ENCODE measurements at regions not wholly inside any gene's neighbourhood (a gene's known extent, or its start where the extent isn't known, plus 50 kb on each side); places are given as distances from the start of the nearest gene placed in this dataset.
A peak's percentile ranks its signal among the peaks of the same experiment; 100 is the strongest.

- Histone ChIP-seq H3K36me3 (ENCODE audit: insufficient read depth) (no peaks in the 10 kb centered on the region), H3K9ac (no peak overlapping the region), H3K27ac (no peak overlapping the region), H2AFZ (ENCODE audit: low read depth) (no peak overlapping the region), H3K4me1 (ENCODE audit: low read depth, poor library complexity, severe bottlenecking) (peaks cover 8% of the 10 kb centered on the region), H3K4me3 (IDR thresholded peaks at IDR 0.05; ENCODE audit: insufficient read depth, low read depth, low read length) (no peak overlapping the region), H4K20me1 (ENCODE audit: insufficient read depth) (no peaks in the 10 kb centered on the region), H3K79me2 (ENCODE audit: insufficient read depth, low read depth) (no peaks in the 10 kb centered on the region), H3K27me3 (ENCODE audit: insufficient read depth, low read depth) (no peaks in the 10 kb centered on the region), H3K4me2 (no peak overlapping the region)
- no peak for TF ChIP-seq CTCF (conservative IDR thresholded peaks at IDR 0.05; ENCODE audit: low read depth, low read length)
Observed at GRCh38 chr18:67219821-67220220, 296.7 kb downstream of the DSEL start.

- Histone ChIP-seq H3K4me1 (ENCODE audit: low read depth, poor library complexity, severe bottlenecking) (peaks cover 8% of the 10 kb centered on the region), H2AFZ (ENCODE audit: low read depth) (no peak overlapping the region), H3K27me3 (ENCODE audit: insufficient read depth, low read depth) (no peaks in the 10 kb centered on the region), H3K27ac (no peak overlapping the region), H3K9ac (no peak overlapping the region), H3K4me2 (no peak overlapping the region), H3K4me3 (IDR thresholded peaks at IDR 0.05; ENCODE audit: insufficient read depth, low read depth, low read length) (no peak overlapping the region), H3K79me2 (ENCODE audit: insufficient read depth, low read depth) (no peaks in the 10 kb centered on the region), H4K20me1 (ENCODE audit: insufficient read depth) (no peaks in the 10 kb centered on the region), H3K36me3 (ENCODE audit: insufficient read depth) (no peaks in the 10 kb centered on the region)
- TF ChIP-seq CTCF (conservative IDR thresholded peaks at IDR 0.05; ENCODE audit: low read depth, low read length) = no peak
Observed at GRCh38 chr18:67218556-67218955, 298.0 kb downstream of the DSEL start.

GRCh38 chr18:67217551-67218166, 298.9 kb downstream of the DSEL start:
- H3K4me3 ChIP-seq (IDR thresholded peaks at IDR 0.05; ENCODE audit: insufficient read depth, low read depth, low read length) = no peak overlapping the region
- H3K9ac ChIP-seq = no peak overlapping the region
- H3K79me2 ChIP-seq (ENCODE audit: insufficient read depth, low read depth) = no peaks in the 10 kb centered on the region
- H4K20me1 ChIP-seq (ENCODE audit: insufficient read depth) = no peaks in the 10 kb centered on the region
- no peak overlapping the region for H3K4me2 ChIP-seq
- TF ChIP-seq CTCF (conservative IDR thresholded peaks at IDR 0.05; ENCODE audit: low read depth, low read length) = peak; percentile 92
- no peaks in the 10 kb centered on the region for H3K27me3 ChIP-seq (ENCODE audit: insufficient read depth, low read depth)
- H3K36me3 ChIP-seq (ENCODE audit: insufficient read depth) = no peaks in the 10 kb centered on the region
- H3K27ac ChIP-seq = no peak overlapping the region
- H3K4me1 ChIP-seq (ENCODE audit: low read depth, poor library complexity, severe bottlenecking) = peaks cover under 1% of the 10 kb centered on the region
- no peak overlapping the region for H2AFZ ChIP-seq (ENCODE audit: low read depth)

GRCh38 chr18:67216846-67217245, 299.7 kb downstream of the DSEL start:
- H3K79me2 ChIP-seq (ENCODE audit: insufficient read depth, low read depth) = no peaks in the 10 kb centered on the region
- H3K9ac ChIP-seq = no peak overlapping the region
- no peak overlapping the region for H3K27ac ChIP-seq
- no peaks in the 10 kb centered on the region for H3K36me3 ChIP-seq (ENCODE audit: insufficient read depth)
- H3K4me1 ChIP-seq (ENCODE audit: low read depth, poor library complexity, severe bottlenecking) = no peaks in the 10 kb centered on the region
- no peak overlapping the region for H3K4me2 ChIP-seq
- H4K20me1 ChIP-seq (ENCODE audit: insufficient read depth) = no peaks in the 10 kb centered on the region
- H2AFZ ChIP-seq (ENCODE audit: low read depth) = no peak overlapping the region
- no peak overlapping the region for H3K4me3 ChIP-seq (IDR thresholded peaks at IDR 0.05; ENCODE audit: insufficient read depth, low read depth, low read length)
- TF ChIP-seq CTCF (conservative IDR thresholded peaks at IDR 0.05; ENCODE audit: low read depth, low read length) = no peak
- H3K27me3 ChIP-seq (ENCODE audit: insufficient read depth, low read depth) = no peaks in the 10 kb centered on the region
